HepG2 (cell line): ENCODE measurements at regions not wholly inside any gene's neighbourhood (a gene's known extent, or its start where the extent isn't known, plus 50 kb on each side); places are given as distances from the start of the nearest gene placed in this dataset.

Source experiments
- ATAC-seq: fragments of 200-7000 bp; cut with Tn5 transposase; 3 replicates; pipeline ENCODE4 v1.9.1; 2020; ENCODE audit warnings: mild to moderate bottlenecking, moderate library complexity
- BruUV-seq: library from RNA; stranded (reverse); fragments of 400-500 nt; replicated peaks from 2 replicates; lab custom pipeline; 2021; lab: Mats Ljungman, UMichigan
- CTCF ChIA-PET: fragments of 300-600 bp; formaldehyde crosslinking; extraction: SDS; loops from one replicate; lab custom pipeline; 2021; ENCODE audit warnings: low total read pairs, inconsistent platforms, low intra/inter-chr PET ratio; lab: Yijun Ruan, JAX
- POLR2A ChIA-PET: fragments of 350-600 bp; sonication (Branson Sonifier 250); formaldehyde crosslinking; loops from one replicate; lab custom pipeline; 2020; ENCODE audit warnings: antibody characterized with exemption, inconsistent platforms; lab: Yijun Ruan, JAX
- DNase-seq: peaks from one replicate; pipeline ENCODE4 v3.0.0-alpha.2; 2015; ENCODE audit warnings: low spot score
- FAIRE-seq: peaks from 3 replicates; lab custom pipeline; 2011; peaks lifted over from hg19 to GRCh38; lab: Jason Lieb, UNC
- H2AFZ ChIP-seq: one replicate; pipeline ENCODE4 v1.6.1; 2011; ENCODE audit warnings: low read length, inconsistent platforms
- H3K27ac ChIP-seq: fragments of 300-600 bp; 3 replicates; pipeline ENCODE4 v1.8.0; 2011; ENCODE audit warnings: mixed run types, mild to moderate bottlenecking, mixed read lengths, low read length, inconsistent platforms; ENCODE audit not compliant: insufficient read depth; ENCODE audit errors: extremely low read length
- H3K27me3 ChIP-seq, 2 experiments: fragments of 200-600 bp in 1 of 2; 2 replicates in 1 of 2; 3 replicates in 1 of 2; pipeline versions ENCODE4 v1.6.0 to v1.8.0; 2011; ENCODE audit warnings: low read length in 2 of 2, mild to moderate bottlenecking in 2 of 2, moderate library complexity in 2 of 2, inconsistent platforms in 1 of 2; ENCODE audit not compliant: insufficient read depth in 2 of 2, control insufficient read depth in 1 of 2
- H3K36me3 ChIP-seq, 2 experiments: fragments of 200-600 bp in 1 of 2; replicated peaks in 1 of 2; 2 replicates in 1 of 2; 3 replicates in 1 of 2; pipeline versions ENCODE4 v1.5.1 to v1.8.0; 2011; ENCODE audit warnings: low read length in 2 of 2, inconsistent platforms in 1 of 2; ENCODE audit not compliant: insufficient read depth in 2 of 2, control insufficient read depth in 1 of 2
- H3K4me1 ChIP-seq: 2 replicates; pipeline ENCODE4 v1.5.1; 2012; ENCODE audit warnings: low read length, inconsistent platforms; ENCODE audit not compliant: insufficient read depth
- H3K4me2 ChIP-seq: 2 replicates; pipeline ENCODE4 v1.6.0; 2011; ENCODE audit warnings: low read depth, low read length, inconsistent platforms
- H3K4me3 ChIP-seq, 3 experiments: fragments of 200-600 bp in 1 of 3; sonication (generic), shearing (Covaris generic) in 1 of 3; replicated peaks in 1 of 3; 2 replicates each; pipeline ENCODE4 v1.5.1; 2011 to 2016; ENCODE audit warnings: low read length in 3 of 3, inconsistent platforms in 2 of 3, low read depth in 2 of 3, mild to moderate bottlenecking in 2 of 3, control low read depth in 1 of 3, mixed read lengths in 1 of 3; ENCODE audit not compliant: insufficient read depth in 1 of 3
- H3K79me2 ChIP-seq: one replicate; pipeline ENCODE4 v1.6.1; 2011; ENCODE audit warnings: low read length, inconsistent platforms; ENCODE audit not compliant: insufficient read depth
- H3K9ac ChIP-seq: 2 replicates; pipeline ENCODE4 v1.6.0; 2011; ENCODE audit warnings: mild to moderate bottlenecking, low read depth, low read length, inconsistent platforms; ENCODE audit not compliant: insufficient read depth
- H3K9me3 ChIP-seq: 2 replicates; pipeline ENCODE4 v1.5.1; 2012; ENCODE audit warnings: mild to moderate bottlenecking, low read length
- H4K20me1 ChIP-seq: 2 replicates; pipeline ENCODE4 v1.6.0; 2011; ENCODE audit warnings: inconsistent platforms, mild to moderate bottlenecking, low read length, moderate library complexity; ENCODE audit not compliant: insufficient read depth
- EEA1 ChIP-seq: sonication (generic); formaldehyde crosslinking; IDR thresholded peaks from 2 replicates; pipeline ENCODE4 v1.5.1; 2020; ENCODE audit warnings: mild to moderate bottlenecking, missing genetic modification reagents, borderline replicate concordance
- GFI1 ChIP-seq: sonication (generic); formaldehyde crosslinking; IDR thresholded peaks from 2 replicates; pipeline ENCODE4 v1.5.0; 2020; ENCODE audit warnings: missing genetic modification reagents, mild to moderate bottlenecking, borderline replicate concordance
- JUN ChIP-seq: sonication (generic); formaldehyde crosslinking; IDR thresholded peaks from 2 replicates; pipeline ENCODE4 v1.4.0; 2020; ENCODE audit warnings: mild to moderate bottlenecking, missing genetic modification reagents
- KAT8 ChIP-seq: IDR thresholded peaks from 2 replicates; pipeline ENCODE4 v1.6.1; 2016; ENCODE audit warnings: missing genetic modification reagents, missing compliant biosample characterization
- MYC ChIP-seq: sonication (generic); formaldehyde crosslinking; IDR thresholded peaks from 2 replicates; pipeline ENCODE4 v1.9.0; 2021; ENCODE audit warnings: missing genetic modification reagents, borderline replicate concordance
- PATZ1 ChIP-seq: sonication (generic); formaldehyde crosslinking; IDR thresholded peaks from 2 replicates; pipeline ENCODE4 v1.4.0; 2020; ENCODE audit warnings: missing genetic modification reagents
- POLR2AphosphoS2 ChIP-seq: IDR thresholded peaks from 2 replicates; pipeline ENCODE4 v1.6.1; 2011; ENCODE audit warnings: low read depth, low read length, improper control_type of control experiment
- PRPF4 ChIP-seq: fragments of 200-400 bp; formaldehyde crosslinking; IDR thresholded peaks from 2 replicates; pipeline ENCODE4 v1.6.1; 2016; ENCODE audit warnings: low read length, low read depth; ENCODE audit not compliant: poor library complexity, severe bottlenecking
- SNAPC2 ChIP-seq: sonication (generic); formaldehyde crosslinking; IDR thresholded peaks from 2 replicates; pipeline ENCODE4 v1.8.1; 2022; ENCODE audit warnings: mild to moderate bottlenecking, missing genetic modification reagents
- STAT6 ChIP-seq: sonication (generic); formaldehyde crosslinking; IDR thresholded peaks from 2 replicates; pipeline ENCODE4 v1.4.0; 2020; ENCODE audit warnings: missing genetic modification reagents, mild to moderate bottlenecking, borderline replicate concordance
- TFDP2 ChIP-seq: sonication (generic); formaldehyde crosslinking; IDR thresholded peaks from 2 replicates; pipeline ENCODE4 v1.4.0; 2020; ENCODE audit warnings: missing genetic modification reagents
- TFE3 ChIP-seq: IDR thresholded peaks from 2 replicates; pipeline ENCODE4 v1.6.1; 2016
- ZKSCAN5 ChIP-seq: sonication (generic); formaldehyde crosslinking; IDR thresholded peaks from 2 replicates; pipeline ENCODE4 v1.5.1; 2020; ENCODE audit warnings: mild to moderate bottlenecking, missing genetic modification reagents
- ZNF263 ChIP-seq: sonication (generic); formaldehyde crosslinking; IDR thresholded peaks from 2 replicates; pipeline ENCODE4 v1.4.0; 2020; ENCODE audit warnings: missing genetic modification reagents
- ZNF317 ChIP-seq: sonication (generic); formaldehyde crosslinking; IDR thresholded peaks from 2 replicates; pipeline ENCODE4 v1.5.0; 2020; ENCODE audit warnings: mild to moderate bottlenecking, missing genetic modification reagents
- WGBS: methylation state at CpG from one replicate; pipeline ENCODE4 v1.1.6; 2017; ENCODE audit warnings: low lambda C conversion rate; 5-methylcytosine and 5-hydroxymethylcytosine counted together
- in situ Hi-C: cut with HindIII; loops from 2 replicates; pipeline ENCODE4 v1.10.0; 2017; ENCODE audit warnings: low pct_unique_long_range_greater_than_20kb; ENCODE audit not compliant: extremely low pct_ligation_motif_present
- intact Hi-C: fragments of 100-400 bp; cut with micrococcal nuclease; formaldehyde crosslinking; loops from one replicate; pipeline ENCODE4 v1.10.0; 2022; ENCODE audit not compliant: unreplicated experiment
- TF ChIP-seq, protein P1 (sequence below): sonication (generic); formaldehyde crosslinking; IDR thresholded peaks from 2 replicates; pipeline ENCODE4 v1.4.0; 2020; ENCODE audit warnings: mild to moderate bottlenecking, missing genetic modification reagents
- TF ChIP-seq, protein P2 (sequence below): IDR thresholded peaks from 2 replicates; pipeline ENCODE4 v1.6.1; 2016; ENCODE audit warnings: missing genetic modification reagents, missing compliant biosample characterization

GRCh38 chr13:80649274-80649673 is 308.3 kb upstream of the SPRY2 start:
- in situ Hi-C loops, result no loop called here
- TF ChIP-seq JUN (CRISPR knock-in tag), result no peak
- TF ChIP-seq SNAPC2 (CRISPR knock-in tag), result no peak
- no peak for TF ChIP-seq ZKSCAN5
- TF ChIP-seq, protein P1, sequence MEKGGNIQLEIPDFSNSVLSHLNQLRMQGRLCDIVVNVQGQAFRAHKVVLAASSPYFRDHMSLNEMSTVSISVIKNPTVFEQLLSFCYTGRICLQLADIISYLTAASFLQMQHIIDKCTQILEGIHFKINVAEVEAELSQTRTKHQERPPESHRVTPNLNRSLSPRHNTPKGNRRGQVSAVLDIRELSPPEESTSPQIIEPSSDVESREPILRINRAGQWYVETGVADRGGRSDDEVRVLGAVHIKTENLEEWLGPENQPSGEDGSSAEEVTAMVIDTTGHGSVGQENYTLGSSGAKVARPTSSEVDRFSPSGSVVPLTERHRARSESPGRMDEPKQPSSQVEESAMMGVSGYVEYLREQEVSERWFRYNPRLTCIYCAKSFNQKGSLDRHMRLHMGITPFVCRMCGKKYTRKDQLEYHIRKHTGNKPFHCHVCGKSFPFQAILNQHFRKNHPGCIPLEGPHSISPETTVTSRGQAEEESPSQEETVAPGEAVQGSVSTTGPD (CRISPR knock-in tag), result no peak
- TF ChIP-seq GFI1 (CRISPR knock-in tag), result no peak
- TF ChIP-seq ZNF263, result no peak
- no peak for TF ChIP-seq KAT8 (CRISPR knock-in tag)
- TF ChIP-seq TFE3, result no peak
- TF ChIP-seq STAT6 (CRISPR knock-in tag), result no peak
- no peak for TF ChIP-seq ZNF317
- TF ChIP-seq POLR2AphosphoS2, result no peak
- TF ChIP-seq MYC (CRISPR knock-in tag), result no peak
- TF ChIP-seq PRPF4, result no peak
- no peak for TF ChIP-seq TFDP2
- TF ChIP-seq, protein P2, sequence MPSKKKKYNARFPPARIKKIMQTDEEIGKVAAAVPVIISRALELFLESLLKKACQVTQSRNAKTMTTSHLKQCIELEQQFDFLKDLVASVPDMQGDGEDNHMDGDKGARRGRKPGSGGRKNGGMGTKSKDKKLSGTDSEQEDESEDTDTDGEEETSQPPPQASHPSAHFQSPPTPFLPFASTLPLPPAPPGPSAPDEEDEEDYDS (CRISPR knock-in tag), result no peak
- no peak for TF ChIP-seq PATZ1
- TF ChIP-seq EEA1 (CRISPR knock-in tag), result no peak

More at GRCh38 chr13:80649274-80649673, 308.3 kb upstream of the SPRY2 start:
- Histone ChIP-seq H3K9ac (no peak overlapping the region), H2AFZ (no peak overlapping the region), H4K20me1 (no peaks in the 10 kb centered on the region), H3K4me3 (no peak overlapping the region), H3K27me3 (no peaks in the 10 kb centered on the region; a peak in 1 of 5 replicates), H3K9me3 (peaks cover 53% of the 10 kb centered on the region), H3K79me2 (no peaks in the 10 kb centered on the region), H3K36me3 (no peaks in the 10 kb centered on the region), H3K27ac (no peak overlapping the region), H3K4me2 (no peak overlapping the region), H3K4me1 (no peaks in the 10 kb centered on the region)
- ATAC-seq, result no peak
- POLR2A ChIA-PET, result no interaction called here
- CTCF ChIA-PET, result no interaction called here
- no peak for DNase-seq
- intact Hi-C loops, result no loop called here
- FAIRE-seq, result no peak
- no TSS peak for BruUV-seq
- WGBS, result 3% methylated on average over 2 of the region's 2 CpGs
